Lung (tissue), 11 donors: ENCODE measurements at regions not wholly inside any gene's neighbourhood (a gene's known extent, or its start where the extent isn't known, plus 50 kb on each side); places are given as distances from the start of the nearest gene placed in this dataset.

ENCODE experiments used
- ATAC-seq: fragments of 200-7000 bp; cut with Tn5 transposase; one replicate; pipeline ENCODE4 v1.9.1; 2020; ENCODE audit warnings: moderate number of reproducible peaks; ENCODE audit not compliant: insufficient read depth, low FRiP score
- DNase-seq, 3 donors: peaks; one replicate each; pipeline ENCODE4 v3.0.0-alpha.2; 2013 to 2017
- H3K27ac ChIP-seq, 2 donors: one replicate each; pipeline ENCODE4 v1.5.1; 2013; ENCODE audit warnings: mild to moderate bottlenecking in 2 of 2, moderate library complexity in 2 of 2, control low read depth in 1 of 2, inconsistent platforms in 1 of 2, low read depth in 1 of 2, low read length in 1 of 2
- H3K27me3 ChIP-seq, 3 donors: one replicate each; pipeline ENCODE4 v1.5.1; 2013; ENCODE audit warnings: low read length in 2 of 3; ENCODE audit not compliant: control insufficient read depth in 3 of 3, insufficient read depth in 3 of 3
- H3K36me3 ChIP-seq, 4 donors: one replicate each; pipeline ENCODE4 v1.5.1; 2013; ENCODE audit warnings: low read length in 4 of 4, mild to moderate bottlenecking in 1 of 4, moderate library complexity in 1 of 4; ENCODE audit not compliant: control insufficient read depth in 4 of 4, insufficient read depth in 4 of 4
- H3K4me1 ChIP-seq, 5 donors: one replicate each; pipeline ENCODE4 v1.5.1; 2013; ENCODE audit warnings: low read length in 5 of 5, mild to moderate bottlenecking in 2 of 5, moderate library complexity in 1 of 5; ENCODE audit not compliant: control insufficient read depth in 5 of 5, insufficient read depth in 5 of 5
- H3K4me3 ChIP-seq: one replicate; pipeline ENCODE4 v1.5.1; 2013; ENCODE audit warnings: mild to moderate bottlenecking, control low read depth, moderate library complexity
- H3K9ac ChIP-seq, 2 donors: one replicate each; pipeline ENCODE4 v1.5.1; 2013; ENCODE audit warnings: low read length in 2 of 2, control low read depth in 1 of 2; ENCODE audit not compliant: insufficient read depth in 1 of 2
- H3K9me3 ChIP-seq, 4 donors: one replicate each; pipeline ENCODE4 v1.5.1; 2013; ENCODE audit warnings: low read length in 3 of 4, mild to moderate bottlenecking in 1 of 4, moderate library complexity in 1 of 4; ENCODE audit not compliant: control insufficient read depth in 4 of 4, insufficient read depth in 3 of 4
- CTCF ChIP-seq: IDR thresholded peaks from 2 replicates; pipeline ENCODE4 v1.5.1; 2012; ENCODE audit warnings: mild to moderate bottlenecking; ENCODE audit errors: control extremely low read depth, extremely low read depth
- WGBS, 2 donors: extraction: QIAGEN DNeasy Blood & Tissue Kit; methylation state at CpG; one replicate each; pipeline ENCODE4 v1.1.7; 2013; 5-methylcytosine and 5-hydroxymethylcytosine counted together
- donor health status: control.
- donor health status: control.
- donor health status: Bipolar disorder and iron deficiency.
- donor health status: healthy.
- donor health status: DM: yes; HTN: yes; CAD: no.

DNA sequence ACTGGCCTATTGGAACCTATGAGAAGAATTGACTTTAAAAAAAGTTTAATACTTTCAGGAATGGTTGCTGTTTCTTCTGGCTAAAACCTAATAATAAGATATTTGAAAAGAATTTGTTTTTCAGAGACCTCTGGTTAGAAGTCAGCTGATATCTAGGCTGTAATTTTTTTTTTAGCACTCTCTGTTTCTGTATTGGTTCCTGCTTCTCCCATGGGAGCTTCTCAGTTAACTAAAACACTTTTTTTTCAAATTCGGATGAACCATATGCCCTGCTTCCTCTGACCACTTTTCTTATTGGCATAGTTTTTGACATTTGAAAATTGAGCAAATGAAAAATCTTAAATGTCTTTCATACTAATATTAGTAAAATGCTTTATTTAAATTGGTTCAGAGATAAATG, 163.5 kb upstream of the SLC10A2 start:
- 77 to 88% methylated on average over 1 of the region's 1 CpG for WGBS, 2 donors
- H3K4me1 ChIP-seq, result peaks cover 0 to 2% (median 0%) of the 10 kb centered on the region in 5 donors
- H3K27me3 ChIP-seq, result no peaks in the 10 kb centered on the region
- no peak for DNase-seq
- no peak overlapping the region for H3K27ac ChIP-seq
- no peak overlapping the region for H3K9ac ChIP-seq
- H3K9me3 ChIP-seq, result peaks cover 0 to 8% (median 5%) of the 10 kb centered on the region in 4 donors
- no peak for TF ChIP-seq CTCF
- no peak for ATAC-seq
- H3K36me3 ChIP-seq, result no peaks in the 10 kb centered on the region
- H3K4me3 ChIP-seq, result no peak overlapping the region

- DNase-seq (no peak), ATAC-seq (no peak)
- TF ChIP-seq CTCF, result no peak
- H3K27ac ChIP-seq, result no peak overlapping the region
- no peaks in the 10 kb centered on the region for H3K36me3 ChIP-seq
- H3K9me3 ChIP-seq, result no peaks in the 10 kb centered on the region
- H3K4me1 ChIP-seq, result peaks cover 0 to 2% (median 0%) of the 10 kb centered on the region in 5 donors
- H3K4me3 ChIP-seq, result no peak overlapping the region
- 69 to 75% methylated on average over 4 of the region's 4 CpGs for WGBS, 2 donors
- no peaks in the 10 kb centered on the region for H3K27me3 ChIP-seq
- no peak overlapping the region for H3K9ac ChIP-seq
Measured at GRCh38 chr13:103224804-103225203, 158.6 kb upstream of the SLC10A2 start.

DNA sequence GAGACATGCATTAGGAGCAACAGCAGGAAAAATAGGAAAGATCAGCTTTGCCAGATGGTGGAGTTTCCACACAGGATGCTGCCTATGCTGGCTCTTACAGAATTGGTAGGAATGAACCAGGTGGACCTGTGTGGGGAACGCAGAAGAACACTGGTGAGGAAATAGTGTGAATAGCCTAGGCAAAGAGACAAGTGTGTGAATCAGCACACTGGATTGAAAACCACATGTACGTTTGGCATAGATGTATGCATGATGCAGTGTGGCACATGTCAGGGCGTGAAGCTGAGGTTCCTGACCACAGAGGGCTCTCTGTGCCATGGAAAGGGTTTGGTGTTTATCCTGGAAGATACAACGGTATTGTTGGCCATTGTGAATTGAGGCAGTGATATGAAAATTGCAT, 156.5 kb upstream of the SLC10A2 start:
- WGBS, 2 donors, result 76 to 77% methylated on average over 4 of the region's 4 CpGs
- no peak for TF ChIP-seq CTCF
- Histone ChIP-seq H3K4me3 (no peak overlapping the region), H3K4me1 (peaks cover 0 to 2% (median 0%) of the 10 kb centered on the region in 5 donors), H3K9me3 (no peaks in the 10 kb centered on the region), H3K9ac (no peak overlapping the region), H3K27ac (no peak overlapping the region), H3K27me3 (no peaks in the 10 kb centered on the region), H3K36me3 (no peaks in the 10 kb centered on the region)
- DNase-seq (no peak), ATAC-seq (no peak)

- ATAC-seq (no peak), DNase-seq (no peak)
- Histone ChIP-seq H3K9ac (no peak overlapping the region), H3K9me3 (no peaks in the 10 kb centered on the region), H3K4me1 (no peaks in the 10 kb centered on the region), H3K27ac (no peak overlapping the region), H3K27me3 (no peaks in the 10 kb centered on the region), H3K4me3 (no peak overlapping the region), H3K36me3 (no peaks in the 10 kb centered on the region)
- TF ChIP-seq CTCF, result no peak
- WGBS, 2 donors, result 87% methylated on average over 1 of the region's 1 CpG
Measured at GRCh38 chr13:103218253-103218652, 152.0 kb upstream of the SLC10A2 start.
